OCI-M1 (cell line): ENCODE measurements at regions not wholly inside any gene's neighbourhood (a gene's known extent, or its start where the extent isn't known, plus 50 kb on each side); places are given as distances from the start of the nearest gene placed in this dataset.

ENCODE experiments used
- DNase-seq: peaks from one replicate; lab custom pipeline; 2025; lab: John Stamatoyannopoulos, UW

DNA sequence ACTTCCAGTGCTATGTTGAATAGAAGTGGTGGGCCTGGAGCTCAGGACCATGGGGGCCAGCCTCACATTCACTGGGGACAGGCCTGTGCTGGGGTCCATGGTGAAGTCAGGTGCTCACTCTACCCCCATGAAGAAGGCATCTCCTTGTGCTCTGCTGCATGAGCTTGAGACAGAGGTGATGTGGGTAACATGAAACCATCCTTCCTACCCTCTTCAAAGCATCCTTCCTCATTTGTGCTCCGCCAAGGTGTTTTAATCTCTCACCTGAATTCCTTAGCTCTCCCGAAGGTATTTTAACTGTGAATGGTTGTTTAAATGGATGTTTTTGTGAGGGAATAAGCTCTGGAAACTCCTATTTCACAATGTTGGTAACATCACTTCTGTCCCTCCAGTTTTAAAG is 209.6 kb upstream of the PCSK2 start:
- no peak for DNase-seq

- DNase-seq, result no peak
Observed at GRCh38 chr20:17021481-17021880, 205.4 kb upstream of the PCSK2 start.

DNA sequence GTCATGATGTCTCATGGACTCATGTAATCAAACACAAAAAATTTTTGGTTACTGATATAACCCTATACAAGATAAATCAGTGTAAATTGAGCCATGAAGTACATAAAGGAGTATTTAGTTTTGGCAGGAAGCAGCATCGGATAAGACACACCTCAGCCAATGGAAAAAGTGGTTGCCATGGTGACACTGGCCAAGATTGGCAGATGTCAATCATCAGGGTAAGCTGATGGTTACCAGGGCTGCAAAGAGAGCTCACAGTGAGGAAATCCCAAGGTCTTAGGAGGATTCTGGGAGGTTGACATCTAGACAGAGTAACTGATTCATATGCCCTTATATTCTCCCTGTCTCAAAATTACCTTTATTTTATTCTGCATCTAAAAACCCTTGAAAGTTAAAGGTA is 203.8 kb upstream of the PCSK2 start:
- no peak for DNase-seq

- DNase-seq, result no peak
Observed at GRCh38 chr20:17023806-17024205, 203.0 kb upstream of the PCSK2 start.

DNA sequence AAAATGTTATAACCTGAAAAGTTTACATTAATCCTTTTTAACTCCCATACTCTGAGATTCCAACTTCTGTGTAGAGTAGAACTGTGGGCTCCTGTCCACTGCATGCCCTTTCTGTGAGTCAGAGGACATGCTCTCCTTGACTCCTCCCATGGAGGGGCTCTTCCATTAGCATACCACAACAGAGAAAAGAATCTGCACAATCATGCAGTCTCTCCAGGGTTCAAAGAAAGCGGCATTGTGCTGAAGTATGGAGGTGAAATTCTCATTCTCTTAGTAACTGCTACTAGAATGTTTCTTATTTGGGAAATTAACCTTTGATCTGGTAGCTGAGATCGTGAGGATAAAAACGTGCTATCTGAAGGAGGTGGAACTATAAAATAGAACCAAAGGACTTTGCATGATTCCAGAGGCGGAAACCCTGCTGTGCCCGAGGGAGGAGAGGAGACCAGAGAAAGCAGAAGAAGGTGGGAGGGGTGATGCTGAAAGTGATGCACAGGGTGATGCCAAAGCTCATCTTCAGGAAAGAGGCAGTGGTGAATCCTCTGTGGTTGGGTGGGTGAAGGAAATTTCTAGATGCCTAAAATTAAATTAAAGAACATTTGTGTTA is 202.2 kb upstream of the PCSK2 start:
- DNase-seq, result no peak

DNA sequence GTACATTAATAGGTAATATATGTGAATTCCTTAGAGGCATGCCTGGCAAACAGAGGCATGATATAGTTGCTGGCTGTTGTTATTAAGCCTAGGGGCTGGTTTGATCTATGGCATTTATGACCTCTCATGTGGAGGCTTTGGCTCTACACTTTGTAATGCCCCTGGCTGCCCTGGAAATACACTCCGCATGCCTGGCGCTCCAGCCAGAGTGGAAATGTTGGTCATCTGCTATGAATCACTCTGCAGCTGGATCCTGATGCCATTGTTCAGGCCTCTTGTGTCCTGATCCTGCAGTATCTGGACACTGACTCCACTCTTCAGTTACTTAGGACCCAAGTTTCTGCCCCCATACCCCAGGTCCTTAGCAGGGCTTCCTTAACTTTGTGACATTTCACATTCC is 200.5 kb upstream of the PCSK2 start:
- no peak for DNase-seq

DNA sequence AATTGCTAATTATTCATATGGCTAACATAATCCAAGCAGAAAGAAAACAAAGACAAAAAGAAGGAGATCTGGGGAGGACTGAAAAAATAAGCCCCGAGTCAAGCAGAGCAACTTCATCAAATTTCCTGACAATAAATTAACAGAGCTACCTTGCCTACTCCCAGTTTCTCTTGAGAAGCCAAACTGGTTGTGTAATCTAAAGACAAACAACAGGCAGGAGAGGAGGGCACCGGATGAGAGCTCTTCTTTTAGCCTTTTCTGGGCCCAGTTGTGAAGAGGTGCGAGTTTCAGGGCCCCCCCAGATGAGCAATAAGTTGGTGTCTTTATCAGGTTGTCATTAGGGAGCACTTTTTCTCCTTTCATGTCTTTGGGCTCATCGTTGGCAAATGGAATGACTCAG is 197.1 kb upstream of the PCSK2 start:
- DNase-seq, result no peak

GRCh38 chr20:17036541-17036940 is 190.3 kb upstream of the PCSK2 start:
- DNase-seq, result no peak

GRCh38 chr20:17042122-17042521 is 184.7 kb upstream of the PCSK2 start:
- DNase-seq, result no peak

DNA sequence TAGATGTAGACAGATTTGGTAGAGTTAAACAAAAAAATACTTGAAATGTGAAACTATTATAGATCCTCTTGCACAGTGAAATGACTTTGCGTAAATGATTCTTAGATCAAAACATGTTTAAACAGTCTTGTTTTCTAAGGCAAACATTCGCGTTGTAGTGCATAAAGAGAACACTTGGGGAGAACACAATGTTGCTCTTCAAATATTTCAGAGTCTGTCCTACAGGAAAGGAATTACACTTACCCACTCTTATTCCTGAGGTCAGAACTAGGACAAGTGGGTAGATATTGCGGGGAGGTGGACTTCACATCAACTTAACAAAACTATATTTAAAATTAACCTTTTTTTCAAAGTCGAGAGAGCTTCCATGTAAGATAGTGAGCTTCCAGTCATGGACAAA is 183.5 kb upstream of the PCSK2 start:
- DNase-seq, result no peak

GRCh38 chr20:17044891-17045290 is 181.9 kb upstream of the PCSK2 start:
- DNase-seq, result no peak

DNA sequence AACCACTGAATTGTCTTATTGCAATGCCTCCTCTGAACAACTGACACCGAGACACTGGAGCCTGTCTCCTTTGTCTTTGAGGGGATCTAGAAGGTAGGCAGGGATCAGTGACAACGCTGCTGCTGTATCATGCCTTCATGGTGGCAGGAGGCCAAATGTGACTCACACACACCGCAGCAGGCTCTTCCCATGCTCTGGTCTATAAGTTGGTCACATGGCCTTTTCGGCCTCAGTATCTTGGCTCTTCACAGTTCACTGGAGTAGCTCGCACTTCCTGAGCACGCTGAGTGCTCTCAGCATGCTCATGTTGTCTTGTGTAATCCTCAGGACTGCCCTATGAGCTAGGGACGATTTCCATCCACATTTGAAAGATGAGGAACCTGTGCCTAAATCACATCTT is 167.4 kb upstream of the PCSK2 start:
- DNase-seq, result peak; percentile 74

DNA sequence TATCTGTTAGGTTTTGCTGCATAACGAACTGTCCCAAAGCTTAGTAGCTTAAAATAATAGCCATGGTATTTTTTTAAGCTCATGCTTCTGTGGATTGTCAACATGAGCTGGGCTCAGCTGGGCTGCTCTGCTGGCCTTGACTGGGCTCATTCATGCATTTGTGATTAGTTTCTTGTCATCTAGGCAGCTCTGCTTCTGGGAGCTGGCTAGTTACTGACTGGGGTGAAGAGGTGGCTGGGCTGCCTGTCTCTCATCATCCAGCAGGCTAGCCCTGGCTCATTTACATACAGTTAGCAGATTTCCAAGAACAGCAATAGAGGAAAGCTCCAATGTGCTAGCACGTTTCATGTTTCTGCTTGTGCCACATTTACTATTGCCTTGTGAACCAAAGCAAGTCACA is 165.1 kb upstream of the PCSK2 start:
- no peak for DNase-seq

DNA sequence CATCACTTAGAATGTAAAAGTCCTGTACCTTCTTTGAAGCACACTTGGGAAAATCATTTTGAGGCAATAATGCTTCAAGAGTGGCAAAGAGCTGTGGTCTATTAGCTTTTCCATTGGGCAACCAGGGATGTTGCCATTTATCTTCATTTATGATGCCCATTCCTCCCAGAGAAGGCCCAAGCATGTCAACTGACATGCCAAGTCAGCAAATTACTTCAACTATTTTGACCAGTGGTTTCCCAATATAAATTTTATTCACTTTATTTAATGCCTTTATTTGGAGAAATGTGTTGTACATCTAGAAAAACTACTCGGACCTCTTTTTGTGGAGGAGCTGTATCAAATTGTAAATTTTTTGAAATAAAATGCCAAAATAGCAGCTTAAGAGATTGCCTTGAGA is 164.1 kb upstream of the PCSK2 start:
- no peak for DNase-seq

GRCh38 chr20:17066902-17067301 is 159.9 kb upstream of the PCSK2 start:
- DNase-seq, result no peak

DNA sequence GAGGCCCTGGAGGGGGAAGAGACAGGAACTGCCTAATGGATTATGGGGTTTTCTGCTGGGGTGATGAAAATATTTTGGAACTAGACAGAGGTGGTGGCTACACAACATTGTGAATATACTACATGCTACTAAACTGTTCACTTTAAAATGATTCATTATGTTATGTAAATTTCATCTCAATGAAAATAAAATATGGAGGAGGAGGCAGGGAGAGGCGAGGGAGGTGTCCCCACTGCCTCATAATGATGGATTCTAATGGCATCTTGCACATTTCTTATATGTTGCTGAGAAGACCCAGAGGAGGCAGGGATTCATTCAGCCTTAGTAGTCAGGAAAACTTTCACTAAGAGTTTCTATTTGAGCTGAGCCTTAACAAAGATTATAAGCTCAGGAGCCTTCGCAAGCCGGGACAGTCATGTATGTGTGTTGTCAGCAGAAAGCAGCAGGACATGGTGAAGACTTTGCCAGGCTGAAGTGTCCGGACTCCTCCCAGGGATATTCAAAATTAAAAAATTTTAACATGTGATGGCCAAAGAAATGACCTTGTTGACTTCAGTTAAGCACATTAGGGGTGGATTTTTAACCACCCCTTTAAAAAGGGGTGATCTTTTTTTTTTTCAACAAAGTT is 158.6 kb upstream of the PCSK2 start:
- DNase-seq, result no peak

GRCh38 chr20:17077030-17077429 is 149.8 kb upstream of the PCSK2 start:
- no peak for DNase-seq

DNA sequence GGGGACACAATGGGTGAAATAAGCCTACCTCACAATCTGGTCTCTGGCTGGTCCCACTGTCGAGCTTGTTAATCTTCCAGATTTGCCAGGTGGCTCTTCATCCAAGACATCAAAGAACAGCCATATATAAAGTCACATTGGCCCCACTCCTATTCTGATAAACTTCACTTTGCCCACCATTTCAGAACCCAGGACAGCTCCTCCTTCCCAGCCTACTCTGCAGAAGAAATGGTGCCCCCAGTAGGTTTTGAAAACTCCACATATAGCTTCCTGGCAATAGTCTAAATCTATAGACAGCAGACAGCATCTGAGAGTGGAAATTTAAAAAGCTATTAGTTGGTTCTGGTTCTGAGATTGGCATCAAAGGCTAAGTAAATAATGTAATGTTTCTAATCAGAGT is 143.1 kb upstream of the PCSK2 start:
- peak; percentile 12 for DNase-seq

- DNase-seq, result no peak
Observed at GRCh38 chr20:17084909-17085308, 141.9 kb upstream of the PCSK2 start.

DNA sequence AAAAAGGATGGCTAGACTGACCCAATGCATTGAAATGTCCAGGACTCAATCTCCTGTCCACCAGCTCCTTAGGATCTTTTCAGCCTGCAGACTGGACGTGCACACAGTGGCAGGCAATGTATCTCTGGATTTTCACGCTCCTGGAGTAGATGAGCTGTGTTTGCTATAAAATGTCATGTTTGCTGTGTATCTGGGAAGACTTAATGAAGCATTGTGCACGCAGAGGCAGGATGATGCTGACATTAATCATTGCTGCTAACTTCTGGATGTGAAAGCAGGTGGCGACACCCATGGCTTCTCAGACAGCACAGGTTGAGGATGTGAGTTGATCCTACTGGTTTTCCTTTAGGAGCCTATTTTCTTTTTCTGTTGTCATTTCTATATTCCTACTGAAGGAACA is 133.1 kb upstream of the PCSK2 start:
- no peak for DNase-seq

GRCh38 chr20:17097603-17098002 is 129.2 kb upstream of the PCSK2 start:
- no peak for DNase-seq

DNA sequence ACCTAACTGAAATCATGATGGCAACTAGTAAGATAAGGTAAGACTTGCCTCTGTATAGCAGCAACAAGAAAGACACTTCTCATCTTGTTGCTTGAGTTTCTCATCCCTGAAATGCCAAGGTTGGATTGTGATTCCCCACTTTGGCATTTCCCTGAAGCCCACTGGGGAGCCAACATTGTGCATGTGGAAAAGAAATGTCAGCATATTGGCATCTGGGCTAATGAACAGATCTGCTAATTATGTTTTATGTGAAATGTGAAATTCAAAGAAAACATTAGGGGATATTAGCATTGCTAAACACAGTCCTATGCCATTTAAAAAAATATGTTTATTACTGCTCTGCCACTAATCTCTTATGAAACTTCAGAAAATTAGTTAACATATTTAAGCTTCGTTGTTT is 126.3 kb upstream of the PCSK2 start:
- no peak for DNase-seq

- DNase-seq, result no peak
Observed at GRCh38 chr20:17107127-17107526, 119.7 kb upstream of the PCSK2 start.

DNA sequence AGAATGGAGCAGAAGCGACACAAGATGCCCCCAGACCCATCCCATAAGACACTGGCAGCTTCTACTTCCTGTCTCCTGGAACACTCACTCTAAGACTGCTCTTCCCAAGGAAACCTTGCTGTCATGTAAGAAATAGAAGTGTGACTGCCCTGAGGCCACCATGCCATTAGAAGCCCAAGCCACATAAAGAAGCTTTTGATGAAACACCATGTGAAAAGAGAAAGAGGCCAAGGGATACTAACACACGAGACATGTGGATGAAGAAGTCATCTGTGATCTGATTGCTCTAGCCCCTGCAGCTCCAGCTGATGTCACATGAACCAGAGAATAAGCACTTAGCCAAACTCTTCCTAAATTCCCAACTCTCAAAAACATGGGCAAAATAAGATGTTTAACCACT is 117.9 kb upstream of the PCSK2 start:
- no peak for DNase-seq
